Activated CD4-positive, alpha-beta T cell treated with anti-CD3 and anti-CD28 coated beads, Interleukin-2, amount 50 U/mL, for 48 hours (primary cell): ENCODE measurements at regions not wholly inside any gene's neighbourhood (a gene's known extent, or its start where the extent isn't known, plus 50 kb on each side); places are given as distances from the start of the nearest gene placed in this dataset.
"Not testable (repeated sequence)": the region's sequence is repeated elsewhere in the genome, so short reads cannot be mapped to it uniquely, and the experiment has no call there.

ENCODE experiments used
- DNase-seq, 2 experiments: peaks; one replicate each; pipeline ENCODE4 v3.0.0-alpha.2; 2020

DNA sequence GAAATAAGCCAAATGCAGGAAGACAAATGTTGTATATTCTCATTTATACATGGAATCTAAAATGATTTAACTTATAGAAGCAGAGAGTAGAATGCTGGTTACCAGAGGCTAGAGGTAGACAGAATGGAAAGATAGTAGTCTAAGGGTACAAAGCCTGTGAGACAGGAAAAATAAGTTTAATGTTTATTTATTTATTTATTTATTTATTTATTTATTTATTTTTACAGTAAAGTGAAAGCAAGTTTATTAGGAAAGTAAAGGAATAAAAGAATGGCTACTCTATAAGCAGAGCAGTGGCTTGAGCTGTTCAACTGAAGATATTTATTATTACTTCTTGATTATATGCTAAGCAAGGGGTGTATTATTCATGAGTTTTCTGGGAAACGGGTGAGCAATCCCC is 203.2 kb downstream of the LAS1L start:
- DNase-seq: no peak

DNA sequence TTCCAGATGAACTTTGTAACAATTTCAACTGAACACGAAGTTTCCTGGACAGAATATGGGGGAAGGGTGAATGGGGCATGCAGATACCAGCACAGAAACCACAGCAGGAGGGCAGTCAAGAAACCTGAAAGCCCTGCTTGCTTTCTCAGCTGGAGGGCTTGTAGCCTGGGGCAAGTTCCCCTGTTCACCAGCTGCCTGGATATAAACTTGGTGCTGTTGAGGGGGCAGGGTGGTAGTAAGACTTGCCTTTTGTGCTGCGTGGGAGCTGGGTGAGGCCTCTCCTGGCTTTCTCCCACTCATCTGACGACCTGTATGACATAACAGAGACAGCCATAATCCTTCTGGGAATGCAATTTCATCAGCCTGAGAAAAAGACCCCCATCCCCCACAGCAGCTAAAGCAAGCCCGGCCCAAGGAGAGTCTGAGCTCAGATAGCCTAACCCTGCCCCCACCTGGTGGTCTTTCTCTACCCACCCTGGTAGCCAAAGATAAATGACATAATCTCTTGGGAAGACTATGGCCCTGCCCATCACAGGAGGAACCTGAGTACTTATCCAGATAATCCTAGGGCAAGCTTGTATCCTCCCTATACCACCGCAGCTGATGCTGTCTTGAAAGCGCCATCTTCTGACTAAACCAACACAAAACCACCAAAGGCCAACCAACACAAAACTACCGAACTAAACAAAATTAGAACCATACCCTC is 234.3 kb downstream of the LAS1L start:
- DNase-seq: no peak

DNA sequence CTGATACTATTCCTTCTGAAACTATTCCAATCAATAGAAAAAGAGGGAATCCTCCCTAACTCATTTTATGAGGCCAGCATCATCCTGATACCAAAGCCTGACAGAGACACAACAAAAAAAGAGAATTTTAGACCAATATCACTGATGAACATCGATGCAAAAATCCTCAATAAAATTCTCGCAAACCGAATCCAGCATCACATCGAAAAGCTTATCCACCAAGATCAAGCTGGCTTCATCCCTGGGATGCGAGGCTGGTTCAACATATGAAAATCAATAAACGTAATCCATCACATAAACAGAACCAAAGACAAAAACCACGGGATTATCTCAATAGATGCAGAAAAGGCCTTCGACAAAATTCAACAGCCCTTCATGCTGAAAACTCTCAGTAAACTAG is 251.7 kb downstream of the LAS1L start:
- DNase-seq: not testable (repeated sequence)

DNA sequence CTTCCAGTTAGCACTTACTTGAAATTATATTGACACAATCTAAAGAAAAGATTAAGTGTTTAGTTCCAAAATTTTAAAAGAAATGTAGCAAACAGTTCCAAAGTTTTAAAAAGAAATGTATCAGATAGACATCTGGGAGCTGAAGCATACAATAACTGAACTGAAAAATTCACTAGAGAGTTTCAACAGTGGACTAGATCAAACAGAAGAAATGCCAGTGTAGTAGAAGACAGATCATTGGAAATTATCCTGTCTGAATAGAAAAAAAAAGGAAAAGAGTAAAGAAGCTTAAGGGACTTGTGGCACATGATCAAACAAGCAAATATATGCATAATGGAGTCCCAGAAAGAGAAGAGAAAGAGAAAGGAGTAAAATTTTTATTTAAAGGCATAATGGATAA is 261.4 kb downstream of the LAS1L start:
- DNase-seq: no peak

DNA sequence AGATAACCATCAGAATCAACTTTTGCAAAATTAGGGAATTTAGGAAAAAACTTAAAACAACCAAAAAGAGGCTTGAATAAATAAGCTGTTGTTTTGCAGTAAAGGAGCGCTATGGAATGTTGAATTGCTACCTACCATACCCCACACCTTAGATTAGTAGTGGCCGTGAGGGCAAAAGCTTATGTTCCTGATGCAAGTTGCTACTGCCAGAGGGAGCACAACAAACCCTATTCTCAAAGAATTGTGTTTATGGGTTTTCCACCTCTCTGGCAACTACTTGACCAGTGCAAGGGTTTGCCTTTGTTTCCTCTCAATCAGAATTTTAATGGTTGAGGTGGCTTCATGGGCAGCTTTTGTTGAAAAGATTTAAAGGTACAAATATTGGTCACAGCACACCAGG is 268.1 kb downstream of the LAS1L start:
- no peak for DNase-seq

DNA sequence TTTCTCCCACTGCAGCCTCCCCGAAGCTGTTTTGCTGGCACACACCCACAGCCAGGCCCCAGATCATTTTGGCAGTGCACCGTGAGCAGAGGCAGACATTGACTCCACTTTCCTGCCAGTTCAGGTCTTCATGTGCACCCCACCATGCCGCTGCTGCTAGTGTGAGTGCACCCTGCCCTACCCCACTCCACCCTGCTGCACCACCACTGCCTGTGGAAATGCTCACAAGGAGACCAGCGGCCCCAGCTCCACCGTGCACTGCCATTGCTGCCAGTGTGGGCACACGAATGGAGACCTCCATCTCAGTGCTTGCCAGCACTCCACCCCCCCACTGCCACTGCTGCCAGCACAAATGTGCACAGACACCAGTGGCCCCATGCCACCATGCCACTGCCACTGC is 277.6 kb upstream of the ZC4H2 start:
- DNase-seq: no peak

DNA sequence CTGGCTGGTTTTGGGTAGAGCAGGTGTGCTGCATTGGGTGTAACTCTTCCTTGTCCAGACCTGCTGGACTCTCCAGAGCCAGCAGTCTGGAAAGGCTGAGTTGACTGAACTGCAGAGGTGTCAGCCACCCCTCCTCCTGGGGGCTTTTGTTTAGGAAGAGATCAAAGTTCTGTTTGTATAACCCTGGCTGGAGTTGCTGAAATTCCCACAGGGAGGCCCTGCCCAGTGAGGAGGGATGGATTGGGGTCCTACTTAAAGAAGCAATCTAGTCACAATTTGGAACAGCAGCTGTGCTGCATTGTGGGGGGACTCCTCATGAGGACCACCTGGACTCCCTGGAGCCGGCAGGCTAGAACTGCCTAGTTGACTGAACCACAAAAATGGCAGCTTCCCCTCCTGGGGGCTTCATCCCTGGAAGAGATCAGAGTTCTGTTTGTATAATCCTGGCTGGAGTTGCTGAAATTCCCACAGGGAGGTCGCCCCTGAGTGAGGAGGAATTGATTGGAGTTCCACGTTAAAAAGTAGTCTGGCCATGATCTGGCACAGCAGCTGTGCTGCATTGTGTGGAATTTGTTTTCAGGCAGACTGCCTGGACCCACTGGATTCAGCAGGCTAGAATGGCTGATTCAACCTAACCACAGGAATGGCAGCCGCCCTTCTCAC is 264.9 kb upstream of the ZC4H2 start:
- no peak for DNase-seq

DNA sequence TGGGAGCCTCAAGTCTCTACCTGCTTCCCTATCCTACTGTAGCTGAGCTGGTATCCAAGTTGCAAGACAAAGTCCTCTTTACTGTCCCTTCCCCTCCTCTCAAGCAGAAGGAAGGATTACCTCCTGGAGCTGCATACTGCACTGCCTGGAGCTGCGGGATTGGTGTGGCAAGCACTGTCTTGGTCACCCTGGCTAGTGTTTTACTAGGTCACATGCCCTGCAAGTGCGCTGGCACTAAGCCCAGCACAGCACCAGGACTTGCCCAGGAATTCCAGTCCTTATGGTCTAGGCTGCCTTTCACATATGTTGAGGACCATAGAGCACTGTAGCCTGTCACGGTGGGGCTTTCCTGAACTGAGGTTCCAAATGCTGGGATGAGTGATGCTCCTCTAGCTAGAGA is 227.3 kb upstream of the ZC4H2 start:
- DNase-seq: no peak

DNA sequence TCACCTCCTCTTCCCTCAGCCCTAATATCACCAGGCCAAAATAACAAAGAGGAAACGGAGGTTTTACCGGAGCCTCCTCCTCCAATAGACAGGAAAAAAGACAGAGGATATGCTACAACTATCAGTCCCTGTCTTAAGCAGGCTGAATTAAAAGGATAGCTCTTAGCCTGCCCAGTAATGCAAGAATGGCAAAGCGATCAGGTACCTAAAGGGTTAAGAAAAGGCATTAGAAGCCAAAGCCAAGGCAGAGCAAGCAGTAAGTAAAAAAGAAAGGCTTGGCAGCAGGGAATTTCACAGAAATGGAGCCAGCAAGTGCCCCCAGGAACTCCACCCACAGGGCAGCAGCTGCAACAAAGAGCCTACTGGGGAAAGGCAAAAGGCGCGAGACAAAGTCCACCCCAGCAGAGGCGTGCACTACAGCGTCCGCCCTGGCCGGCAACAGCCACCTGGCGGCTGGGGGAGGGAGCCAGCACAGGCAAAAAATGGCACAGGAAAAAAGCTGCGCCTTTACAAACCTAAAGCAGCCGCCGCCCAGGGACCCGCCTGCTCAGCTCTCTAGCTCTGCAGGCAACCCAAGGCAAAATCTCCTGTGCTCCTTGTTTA is 220.6 kb upstream of the ZC4H2 start:
- DNase-seq: peak; percentile 1 to 6

DNA sequence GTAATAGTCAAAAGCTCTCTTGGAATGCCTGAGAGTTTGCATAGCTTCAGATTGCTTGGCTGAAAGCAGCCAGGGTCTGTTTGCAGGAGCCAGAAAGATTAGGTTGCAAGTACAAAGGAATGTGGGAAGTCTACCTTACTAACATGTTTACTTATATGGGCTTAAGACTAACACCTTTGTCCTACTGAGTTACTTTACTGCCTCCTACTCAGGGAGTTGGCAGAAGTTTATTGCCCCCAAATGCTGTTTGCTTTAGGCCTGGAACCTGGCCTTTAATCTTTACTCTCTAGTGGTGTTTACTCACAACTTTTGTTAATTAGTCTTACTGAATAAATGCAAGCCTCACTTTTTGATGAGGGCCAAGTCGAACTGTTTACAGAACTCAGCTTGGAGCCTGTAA is 219.4 kb upstream of the ZC4H2 start:
- no peak for DNase-seq

DNA sequence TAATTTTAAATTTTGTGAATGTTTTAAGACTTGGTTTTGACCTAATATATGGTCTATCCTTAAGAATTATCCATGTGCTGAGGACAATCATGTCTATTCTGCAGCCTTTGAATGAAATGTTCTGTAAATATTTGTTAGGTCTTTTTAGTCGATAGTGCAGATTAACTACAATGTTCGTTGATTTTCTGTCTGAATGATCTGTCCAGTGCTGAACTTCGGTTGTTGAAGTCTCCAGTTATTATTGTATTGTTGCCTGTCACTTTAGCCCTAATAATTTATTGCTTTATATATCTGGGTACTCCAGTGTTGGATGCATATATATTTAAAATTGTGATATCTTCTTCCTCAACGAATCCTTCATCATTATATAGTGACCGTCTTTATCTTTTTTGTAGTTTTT is 218.3 kb upstream of the ZC4H2 start:
- no peak for DNase-seq

DNA sequence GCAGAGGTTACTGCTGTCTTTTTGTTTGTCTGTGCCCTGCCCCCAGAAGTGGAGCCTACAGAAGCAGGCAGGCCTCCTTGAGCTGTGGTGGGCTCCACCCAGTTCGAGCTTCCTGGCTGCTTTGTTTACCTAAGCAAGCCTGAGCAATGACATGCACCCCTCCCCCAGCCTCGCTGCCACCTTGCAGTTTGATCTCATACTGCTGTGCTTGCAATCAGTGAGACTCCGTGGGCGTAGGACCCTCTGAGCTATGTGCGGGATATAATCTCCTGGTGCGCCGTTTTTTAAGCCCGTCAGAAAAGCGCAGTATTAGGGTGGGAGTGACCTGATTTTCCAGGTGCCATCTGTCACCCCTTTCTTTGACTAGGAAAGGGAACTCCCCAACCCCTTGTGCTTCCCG is 187.1 kb upstream of the ZC4H2 start:
- DNase-seq: not testable (repeated sequence)

DNA sequence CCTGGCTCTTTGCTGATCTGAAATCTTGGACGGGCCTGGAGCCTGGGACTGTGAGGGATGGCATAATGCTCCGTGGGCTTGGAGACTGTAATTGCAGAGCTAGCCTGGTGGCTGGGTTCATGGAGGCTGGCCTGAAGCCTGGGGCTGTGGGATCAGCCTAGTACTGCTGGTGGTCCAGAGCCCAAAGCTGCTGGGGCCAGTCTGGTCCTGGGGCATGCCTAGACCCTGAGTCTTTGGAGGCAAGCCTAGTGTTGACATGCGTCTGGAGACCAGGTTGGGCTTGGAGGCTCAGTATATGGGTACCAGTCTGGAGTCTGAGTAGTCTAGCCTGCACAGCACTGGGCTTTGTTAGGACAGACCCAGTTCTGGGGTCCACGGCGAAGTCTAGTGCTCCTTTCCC is 172.0 kb upstream of the ZC4H2 start:
- DNase-seq: no peak

DNA sequence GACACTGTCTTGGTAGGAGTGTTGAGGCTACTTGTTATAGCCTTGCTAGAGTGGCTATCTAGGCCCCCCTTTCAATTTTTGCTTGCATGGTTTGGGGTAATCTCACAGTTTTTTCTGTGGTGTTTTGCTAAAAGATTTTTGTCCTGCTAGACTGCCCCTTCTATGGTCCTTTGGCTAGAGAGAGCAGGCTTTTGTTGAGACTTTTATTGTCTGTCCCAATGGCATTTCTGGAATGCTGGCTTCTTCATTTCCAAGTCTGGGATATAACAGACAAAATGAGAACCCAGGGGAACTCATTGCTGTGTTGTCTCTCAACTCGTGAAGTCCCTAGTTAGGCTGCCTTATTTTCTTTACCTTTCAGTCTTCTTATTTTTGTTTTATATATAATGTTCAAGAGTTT is 160.2 kb upstream of the ZC4H2 start:
- no peak for DNase-seq

DNA sequence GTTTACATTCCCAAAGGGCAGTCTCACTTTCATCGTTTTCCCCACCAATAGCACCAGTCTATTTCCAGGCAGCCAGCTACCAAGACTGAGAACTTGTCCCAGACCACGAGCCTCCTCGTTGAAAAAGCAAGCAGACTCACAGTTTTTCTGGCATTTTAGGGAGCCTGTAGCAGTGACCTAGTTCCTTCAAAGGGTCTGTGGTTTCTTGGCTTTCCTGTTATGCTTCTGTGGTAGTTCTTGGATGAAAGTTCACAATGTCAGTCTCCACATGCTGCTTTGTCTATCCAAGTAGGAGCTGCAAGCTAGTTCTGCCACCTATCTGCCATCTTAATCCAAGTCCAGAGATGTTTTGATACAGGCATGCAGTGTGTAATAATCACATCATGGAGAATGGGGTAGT is 151.6 kb upstream of the ZC4H2 start:
- no peak for DNase-seq

DNA sequence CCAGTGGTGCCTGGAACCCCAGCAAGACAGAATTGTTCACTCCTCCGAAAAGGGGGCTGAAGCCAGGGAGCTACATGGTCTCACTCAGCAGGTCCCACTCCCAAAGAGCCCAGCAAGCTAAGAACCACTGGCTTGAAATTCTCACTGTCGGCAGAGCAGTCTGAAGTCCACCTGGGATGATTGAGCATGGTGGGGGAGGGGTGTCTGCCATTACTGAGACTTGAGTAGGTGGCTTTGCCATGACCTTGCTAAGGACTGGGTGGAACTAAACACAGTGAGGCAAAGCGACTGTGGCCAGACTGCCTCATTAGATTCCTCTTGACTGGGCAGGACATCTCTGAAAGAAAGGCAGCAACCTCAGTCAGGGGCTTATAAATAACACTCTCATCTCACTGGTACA is 122.6 kb upstream of the ZC4H2 start:
- no peak for DNase-seq

DNA sequence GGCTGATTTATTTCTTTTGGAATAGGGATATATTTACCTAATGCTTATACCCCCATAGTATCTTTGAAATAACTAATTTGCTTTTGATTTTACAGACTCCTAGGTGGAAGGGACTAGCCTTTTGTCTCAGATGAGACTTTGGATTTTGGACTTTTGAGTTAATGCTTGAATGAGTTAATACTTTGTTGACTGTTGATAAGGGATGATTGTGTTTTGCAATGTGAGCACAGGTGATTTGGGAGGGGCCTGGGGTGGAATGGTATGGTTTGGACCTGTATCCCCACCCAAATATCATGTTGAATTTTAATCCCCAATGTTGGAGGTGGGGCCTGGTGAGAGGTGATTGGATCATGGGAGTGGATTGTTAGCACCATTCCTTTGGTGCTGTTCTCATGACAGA is 117.4 kb upstream of the ZC4H2 start:
- DNase-seq: no peak

DNA sequence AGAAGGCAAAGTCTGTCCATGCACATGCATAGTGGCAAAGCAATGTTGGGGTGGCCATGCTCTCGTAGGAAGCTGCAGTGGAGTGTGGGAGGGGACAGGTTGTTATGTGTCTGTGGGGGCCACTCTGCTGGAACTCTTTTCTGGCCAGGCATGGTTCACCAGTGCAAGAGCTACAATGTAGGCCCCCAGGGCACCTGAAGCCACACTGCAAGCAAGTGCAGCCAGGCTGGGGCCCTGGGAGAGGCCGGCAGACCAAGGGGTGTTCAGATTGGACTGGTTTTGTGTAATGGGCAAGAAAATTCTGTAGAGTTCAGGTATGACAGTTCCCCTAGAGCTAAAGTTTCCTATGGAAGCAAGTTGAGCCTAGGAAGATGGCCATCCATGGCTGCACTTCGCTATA is 97.0 kb upstream of the ZC4H2 start:
- no peak for DNase-seq

DNA sequence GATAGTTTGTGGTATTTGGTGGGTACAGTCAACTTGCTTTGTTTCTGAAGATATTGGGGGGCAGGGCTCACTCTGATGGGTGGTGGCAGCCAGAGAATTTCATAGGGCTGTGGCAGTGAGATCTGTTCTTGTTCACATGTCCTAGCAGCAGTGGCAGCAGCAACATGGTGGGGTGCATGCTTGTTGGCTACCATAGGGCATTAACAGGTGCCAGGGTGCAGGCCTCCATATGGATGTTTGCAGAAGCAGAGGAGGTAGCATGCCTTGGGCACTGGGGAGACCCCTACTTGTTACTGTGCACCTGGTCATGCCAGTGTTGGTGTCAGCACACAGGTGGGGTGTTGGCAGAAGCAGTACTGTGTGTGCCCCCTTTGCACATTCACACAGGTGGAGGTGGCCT is 96.3 kb upstream of the ZC4H2 start:
- DNase-seq: no peak

DNA sequence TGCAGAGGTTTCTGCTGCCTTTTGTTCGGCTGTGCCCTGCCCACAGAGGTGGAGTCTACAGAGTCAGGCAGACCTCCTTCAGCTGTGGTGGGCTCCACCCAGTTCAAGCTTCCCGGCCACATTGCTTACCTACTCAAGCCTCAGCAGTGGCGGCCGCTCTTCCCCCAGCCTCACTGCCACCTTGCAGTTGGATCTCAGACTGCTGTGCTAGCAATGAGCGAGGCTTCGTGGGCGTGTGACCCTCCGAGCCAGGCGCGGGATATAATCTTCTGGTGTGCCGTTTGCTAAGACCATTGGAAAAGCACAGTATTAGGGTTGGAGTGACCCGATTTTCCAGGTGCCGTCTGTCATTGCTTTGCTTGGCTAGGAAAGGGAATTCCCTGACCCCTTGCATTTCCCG is 82.4 kb upstream of the ZC4H2 start:
- not testable (repeated sequence) for DNase-seq

DNA sequence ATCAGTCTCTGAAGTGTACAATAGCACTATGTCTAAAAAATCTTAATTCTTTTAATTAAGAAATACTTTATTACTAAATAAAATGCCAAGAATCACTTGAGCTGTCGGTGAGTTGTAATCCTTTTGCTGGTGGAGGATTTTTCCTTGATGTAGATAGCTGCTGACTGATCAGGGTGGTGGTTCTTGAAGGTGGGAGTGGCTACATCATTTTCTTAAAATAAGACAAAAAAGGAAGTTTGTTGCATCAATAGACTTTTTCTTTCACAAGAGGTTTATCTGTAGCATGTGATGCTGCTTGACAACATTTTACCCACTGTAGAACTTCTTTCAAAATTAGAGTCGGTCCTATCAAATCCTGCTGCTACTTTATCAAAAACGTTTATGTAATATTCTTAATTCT is 68.8 kb upstream of the ZC4H2 start:
- DNase-seq: no peak

DNA sequence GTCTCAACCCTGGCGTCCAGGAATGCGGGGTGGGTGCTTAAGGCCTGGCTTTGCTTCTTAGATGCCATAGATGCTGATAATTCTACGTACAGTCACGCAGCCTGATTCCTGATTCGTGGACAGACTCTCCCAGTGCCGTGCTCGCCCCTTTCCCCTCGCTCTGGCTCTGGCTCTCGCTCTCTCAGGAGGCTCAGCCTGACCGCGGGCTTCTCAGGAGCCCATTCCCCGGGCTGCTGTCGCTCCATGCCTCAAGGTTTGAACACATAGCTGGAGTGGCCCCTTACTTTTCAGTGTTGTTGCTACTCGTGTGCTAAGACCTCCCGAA is 59.2 kb upstream of the ZC4H2 start:
- no peak for DNase-seq

DNA sequence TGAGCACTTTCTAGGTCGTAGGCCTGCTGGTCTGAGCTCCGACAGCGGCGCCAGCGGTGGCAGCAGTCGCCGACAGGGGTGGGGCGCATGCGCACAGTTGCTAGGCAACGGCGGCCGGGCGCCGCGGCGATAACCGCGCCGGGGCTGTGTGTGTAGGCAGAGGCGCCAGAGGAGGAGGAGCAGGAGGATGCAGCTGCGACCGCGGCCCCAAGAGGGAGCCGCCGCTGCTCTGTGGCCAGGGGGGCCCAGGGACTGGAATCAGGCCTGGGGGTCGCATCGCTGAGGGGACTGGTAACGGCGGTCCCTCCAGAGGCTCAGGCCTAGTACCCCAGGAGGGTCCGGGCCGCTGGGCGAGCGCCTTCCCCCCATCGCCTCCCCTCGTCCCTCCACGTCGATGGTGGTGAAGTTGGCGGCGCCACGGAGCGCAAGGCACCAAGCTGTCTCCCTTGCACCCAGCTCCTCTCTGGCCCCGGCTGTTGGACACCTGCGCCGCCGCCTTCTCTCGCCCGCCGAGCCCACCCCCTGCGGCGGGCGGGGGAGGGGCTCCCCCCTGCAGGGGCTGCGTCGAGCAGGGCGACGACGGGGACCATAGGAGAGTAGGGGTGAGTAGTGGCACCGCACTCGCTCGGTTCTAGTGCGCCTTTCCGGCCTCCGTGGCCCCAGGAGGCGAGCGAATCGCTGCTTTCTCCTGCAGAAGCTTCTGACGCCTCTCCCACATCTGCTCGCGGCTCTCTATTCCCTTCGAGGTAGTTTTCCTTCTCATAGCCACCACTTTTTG is 58.6 kb upstream of the ZC4H2 start, which contains the start of gene ZC3H12B:
ZC3H12B (plus strand) TSS at position 159 of the 778 bp plus-strand sequence.
- peak; percentile 78 to 82 for DNase-seq

DNA sequence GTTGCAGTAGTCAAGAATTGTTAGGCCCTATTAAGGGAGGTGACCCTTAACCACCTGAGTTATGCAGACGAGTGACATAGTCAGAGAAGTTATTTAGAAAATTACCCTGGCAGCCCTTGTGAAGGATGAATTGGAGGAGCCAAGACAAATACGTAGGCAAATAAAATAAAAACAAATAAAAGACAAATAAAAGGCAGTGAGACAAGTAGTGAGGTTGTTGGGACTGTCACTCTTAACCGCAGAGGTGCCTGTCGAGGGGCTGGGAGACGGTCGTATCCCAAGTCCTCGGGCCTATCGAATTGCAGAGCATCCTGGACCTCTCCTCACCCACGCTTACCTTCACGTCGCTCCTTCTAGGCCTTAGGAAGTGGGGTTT is 58.0 kb upstream of the ZC4H2 start:
- DNase-seq: no peak
